Right atrium auricular region (tissue), 2 donors: ENCODE measurements at regions not wholly inside any gene's neighbourhood (a gene's known extent, or its start where the extent isn't known, plus 50 kb on each side); places are given as distances from the start of the nearest gene placed in this dataset.

Experiments
- DNase-seq: peaks from one replicate; pipeline ENCODE4 v3.0.0-alpha.2; 2019; ENCODE audit warnings: low spot score
- H3K27ac ChIP-seq, 2 donors: fragments of 200-600 bp; sonication (generic); 1 replicate in 1 of 2; 2 replicates in 1 of 2; pipeline ENCODE4 v1.5.1; 2016 to 2019
- H3K27me3 ChIP-seq, 2 donors: fragments of 200-600 bp; sonication (generic); one replicate each; pipeline versions ENCODE4 v1.5.1 to v1.6.0; 2017 to 2019
- H3K36me3 ChIP-seq: fragments of 200-600 bp; sonication (generic); one replicate; pipeline ENCODE4 v1.5.1; 2016
- H3K4me1 ChIP-seq, 2 donors: fragments of 200-600 bp; sonication (generic); one replicate each; pipeline versions ENCODE4 v1.5.1 to v1.6.0; 2017 to 2019
- H3K4me3 ChIP-seq, 2 donors: fragments of 200-600 bp; sonication (generic); 1 replicate in 1 of 2; 2 replicates in 1 of 2; pipeline ENCODE4 v1.5.1; 2017 to 2019; ENCODE audit warnings: mild to moderate bottlenecking in 1 of 2, moderate library complexity in 1 of 2
- H3K9me3 ChIP-seq, 2 donors: fragments of 200-600 bp; sonication (generic); one replicate each; pipeline ENCODE4 v1.5.1; 2019
- TF ChIP-seq, protein P1 (sequence below), 2 donors: fragments of 200-600 bp; sonication (generic); IDR thresholded peaks; one replicate each; pipeline ENCODE4 v1.5.1; 2019; ENCODE audit warnings: antibody characterized with exemption in 2 of 2

DNA sequence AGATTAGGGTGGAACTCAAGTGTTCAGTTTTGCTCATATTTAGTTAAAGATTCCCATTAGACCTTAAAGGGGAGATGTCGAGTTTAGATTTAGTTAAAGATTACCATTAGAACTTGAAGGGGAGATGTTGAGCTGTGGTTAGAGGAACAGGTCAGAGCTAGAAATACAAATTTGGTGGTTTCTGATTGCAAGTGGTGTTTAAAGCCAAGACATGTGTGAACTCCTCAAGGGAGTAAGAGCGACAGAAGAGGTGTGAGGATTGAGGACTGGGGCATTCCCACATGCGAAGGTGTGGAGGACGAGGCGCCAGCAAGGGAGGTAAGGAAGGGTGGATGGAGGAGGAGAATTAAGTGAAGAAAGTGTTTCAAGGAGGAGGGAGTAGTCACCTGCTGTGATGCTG is 168.6 kb downstream of the IER5 start:
- Histone ChIP-seq H3K4me3 (no peak overlapping the region), H3K36me3 (no peaks in the 10 kb centered on the region), H3K27me3 (no peaks in the 10 kb centered on the region), H3K9me3 (no peaks in the 10 kb centered on the region), H3K27ac (no peak overlapping the region), H3K4me1 (no peaks in the 10 kb centered on the region)
- DNase-seq = no peak
- TF ChIP-seq, protein P1, sequence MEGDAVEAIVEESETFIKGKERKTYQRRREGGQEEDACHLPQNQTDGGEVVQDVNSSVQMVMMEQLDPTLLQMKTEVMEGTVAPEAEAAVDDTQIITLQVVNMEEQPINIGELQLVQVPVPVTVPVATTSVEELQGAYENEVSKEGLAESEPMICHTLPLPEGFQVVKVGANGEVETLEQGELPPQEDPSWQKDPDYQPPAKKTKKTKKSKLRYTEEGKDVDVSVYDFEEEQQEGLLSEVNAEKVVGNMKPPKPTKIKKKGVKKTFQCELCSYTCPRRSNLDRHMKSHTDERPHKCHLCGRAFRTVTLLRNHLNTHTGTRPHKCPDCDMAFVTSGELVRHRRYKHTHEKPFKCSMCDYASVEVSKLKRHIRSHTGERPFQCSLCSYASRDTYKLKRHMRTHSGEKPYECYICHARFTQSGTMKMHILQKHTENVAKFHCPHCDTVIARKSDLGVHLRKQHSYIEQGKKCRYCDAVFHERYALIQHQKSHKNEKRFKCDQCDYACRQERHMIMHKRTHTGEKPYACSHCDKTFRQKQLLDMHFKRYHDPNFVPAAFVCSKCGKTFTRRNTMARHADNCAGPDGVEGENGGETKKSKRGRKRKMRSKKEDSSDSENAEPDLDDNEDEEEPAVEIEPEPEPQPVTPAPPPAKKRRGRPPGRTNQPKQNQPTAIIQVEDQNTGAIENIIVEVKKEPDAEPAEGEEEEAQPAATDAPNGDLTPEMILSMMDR (IDR thresholded peaks at IDR 0.05) = no peak

DNA sequence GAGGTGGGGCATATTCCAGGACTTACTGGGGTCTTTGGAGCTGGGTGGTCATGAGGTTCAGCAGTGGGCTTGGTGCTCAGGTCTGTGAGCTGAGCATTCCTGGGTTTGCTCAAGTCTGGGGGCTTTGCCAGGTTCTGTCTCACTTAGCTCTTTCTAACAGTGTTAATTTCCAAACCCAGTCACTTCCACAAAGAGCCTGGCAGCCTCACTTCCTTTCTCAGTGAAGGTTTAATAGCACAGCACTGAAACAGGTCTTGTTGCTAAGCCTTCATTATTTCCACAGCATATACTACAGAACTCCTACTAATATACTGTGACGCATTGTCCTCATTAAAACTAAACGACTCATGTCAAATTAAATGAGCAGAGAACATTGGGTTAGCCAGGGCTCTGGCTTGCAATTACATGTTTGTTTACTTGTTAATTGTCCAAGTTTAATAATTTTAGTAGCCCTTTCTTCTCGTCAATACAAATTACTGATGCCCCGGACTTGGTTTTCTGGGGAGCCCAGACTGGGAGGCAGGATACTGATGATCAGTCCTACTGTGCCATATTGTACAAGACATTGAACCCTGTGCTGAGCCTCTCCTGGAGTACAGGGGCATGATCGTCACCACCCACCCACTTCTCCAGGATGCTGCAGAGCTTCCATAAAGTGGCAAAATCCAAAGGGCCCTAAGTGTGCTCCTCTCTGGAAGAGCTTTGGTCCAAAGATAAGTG is 170.7 kb downstream of the IER5 start:
- Histone ChIP-seq H3K36me3 (no peaks in the 10 kb centered on the region), H3K4me1 (no peaks in the 10 kb centered on the region), H3K9me3 (no peaks in the 10 kb centered on the region), H3K27ac (no peak overlapping the region), H3K27me3 (no peaks in the 10 kb centered on the region), H3K4me3 (no peak overlapping the region)
- TF ChIP-seq, protein P1 (IDR thresholded peaks at IDR 0.05) = no peak
- no peak for DNase-seq

DNA sequence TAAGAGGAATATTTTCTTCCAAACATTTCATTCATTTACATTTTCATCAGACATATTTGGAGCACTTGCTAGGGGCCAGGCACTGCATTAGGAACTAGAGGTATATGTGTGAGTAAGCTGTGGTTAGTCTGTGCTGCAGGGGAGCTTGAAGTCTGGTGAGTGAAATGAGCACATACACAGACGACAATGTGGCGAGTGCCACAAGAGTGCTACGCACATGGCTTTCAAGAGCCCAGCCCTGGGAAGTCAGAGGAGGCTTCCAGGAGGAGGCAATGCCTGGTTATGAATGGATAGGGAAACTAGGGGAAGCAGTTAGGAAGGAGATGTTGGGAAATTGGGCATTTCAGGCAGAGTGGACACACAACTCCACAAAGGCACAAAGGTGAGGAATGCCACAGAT is 171.8 kb downstream of the IER5 start:
- H3K27me3 ChIP-seq = no peaks in the 10 kb centered on the region

DNA sequence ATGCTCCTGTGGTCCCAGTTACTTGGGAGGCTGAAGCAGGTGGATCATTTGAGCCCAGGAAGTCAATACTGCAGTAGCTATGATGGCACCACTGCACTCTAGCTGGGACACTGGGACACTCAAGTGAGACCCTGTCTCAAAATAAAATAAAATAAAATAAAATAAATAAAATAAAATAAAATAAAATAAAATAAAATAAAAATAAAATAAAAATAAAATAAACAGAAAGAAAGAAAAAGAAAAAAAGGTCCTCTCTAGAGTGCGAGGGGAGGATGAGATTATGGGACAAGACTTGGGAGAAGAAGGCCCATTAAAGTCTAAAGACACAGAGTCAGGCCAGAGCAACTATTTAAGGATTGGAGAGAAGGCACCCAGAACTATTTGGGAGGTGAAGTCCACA is 172.5 kb downstream of the IER5 start:
- Histone ChIP-seq H3K27me3 (no peaks in the 10 kb centered on the region), H3K9me3 (no peaks in the 10 kb centered on the region), H3K27ac (no peak overlapping the region), H3K4me1 (no peaks in the 10 kb centered on the region), H3K4me3 (no peak overlapping the region), H3K36me3 (no peaks in the 10 kb centered on the region)
- TF ChIP-seq, protein P1 (IDR thresholded peaks at IDR 0.05) = no peak
- DNase-seq = no peak

More for the DNA sequence above, 171.8 kb downstream of the IER5 start:
- H3K4me1 ChIP-seq = no peaks in the 10 kb centered on the region
- no peaks in the 10 kb centered on the region for H3K36me3 ChIP-seq
- H3K9me3 ChIP-seq = no peaks in the 10 kb centered on the region
- no peak overlapping the region for H3K27ac ChIP-seq
- TF ChIP-seq, protein P1 (IDR thresholded peaks at IDR 0.05) = no peak
- H3K4me3 ChIP-seq = no peak overlapping the region
- DNase-seq = no peak

DNA sequence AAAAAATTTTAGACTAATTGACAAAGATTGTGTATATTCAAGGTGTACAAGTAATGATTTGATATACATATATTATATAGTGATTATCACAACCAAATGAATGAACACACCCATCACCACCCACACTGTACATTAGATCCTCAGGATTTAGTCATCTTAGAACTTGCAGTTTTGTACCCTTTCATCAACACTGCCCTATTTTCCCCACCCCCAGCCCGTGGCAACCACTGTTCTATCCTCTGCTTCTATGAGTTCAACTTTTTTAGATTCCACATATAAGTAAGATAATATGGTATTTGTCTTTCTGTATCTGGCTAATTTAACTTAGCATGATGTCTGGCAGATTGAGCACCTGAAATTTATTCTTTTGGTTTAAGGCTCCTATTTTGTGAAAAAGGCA is 173.6 kb downstream of the IER5 start:
- Histone ChIP-seq H3K4me1 (no peaks in the 10 kb centered on the region), H3K4me3 (no peak overlapping the region), H3K36me3 (no peaks in the 10 kb centered on the region), H3K9me3 (no peaks in the 10 kb centered on the region), H3K27me3 (no peaks in the 10 kb centered on the region), H3K27ac (no peak overlapping the region)
- no peak for DNase-seq
- TF ChIP-seq, protein P1 (IDR thresholded peaks at IDR 0.05) = no peak

DNA sequence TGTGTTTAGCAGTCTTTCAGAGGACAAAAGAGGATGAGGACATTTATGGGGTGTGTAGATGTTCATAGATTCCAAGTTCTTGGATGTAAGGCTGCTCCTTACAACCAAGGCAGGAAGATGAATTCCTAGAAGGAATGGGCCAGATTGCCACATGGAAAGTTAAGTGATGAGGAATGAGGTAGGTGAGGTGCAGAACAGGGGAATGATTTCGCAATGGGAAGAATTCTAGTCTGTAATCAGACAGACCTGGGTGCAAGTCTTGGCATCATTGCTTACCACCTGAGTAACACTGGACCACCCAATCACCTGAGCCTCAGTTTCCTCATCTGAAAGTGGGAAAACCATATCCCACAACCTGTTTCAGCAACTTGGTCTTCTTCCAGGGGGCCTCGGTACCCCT is 174.9 kb downstream of the IER5 start:
- TF ChIP-seq, protein P1 (IDR thresholded peaks at IDR 0.05) = no peak
- no peak for DNase-seq

More for the DNA sequence above, 174.9 kb downstream of the IER5 start:
- H3K9me3 ChIP-seq = no peaks in the 10 kb centered on the region
- no peaks in the 10 kb centered on the region for H3K4me1 ChIP-seq
- H3K36me3 ChIP-seq = no peaks in the 10 kb centered on the region
- H3K27me3 ChIP-seq = no peaks in the 10 kb centered on the region
- H3K4me3 ChIP-seq = no peak overlapping the region
- no peak overlapping the region for H3K27ac ChIP-seq
